HepG2 (cell line): ENCODE measurements at regions not wholly inside any gene's neighbourhood (a gene's known extent, or its start where the extent isn't known, plus 50 kb on each side); places are given as distances from the start of the nearest gene placed in this dataset.

Experiments used
- ATAC-seq: fragments of 200-7000 bp; cut with Tn5 transposase; 3 replicates; pipeline ENCODE4 v1.9.1; 2020; ENCODE audit warnings: mild to moderate bottlenecking, moderate library complexity
- BruUV-seq: library from RNA; stranded (reverse); fragments of 400-500 nt; replicated peaks from 2 replicates; lab custom pipeline; 2021; lab: Mats Ljungman, UMichigan
- CTCF ChIA-PET: fragments of 300-600 bp; formaldehyde crosslinking; extraction: SDS; loops from one replicate; lab custom pipeline; 2021; ENCODE audit warnings: low total read pairs, inconsistent platforms, low intra/inter-chr PET ratio; lab: Yijun Ruan, JAX
- POLR2A ChIA-PET: fragments of 350-600 bp; sonication (Branson Sonifier 250); formaldehyde crosslinking; loops from one replicate; lab custom pipeline; 2020; ENCODE audit warnings: antibody characterized with exemption, inconsistent platforms; lab: Yijun Ruan, JAX
- DNase-seq: peaks from one replicate; pipeline ENCODE4 v3.0.0-alpha.2; 2015; ENCODE audit warnings: low spot score
- FAIRE-seq: peaks from 3 replicates; lab custom pipeline; 2011; peaks lifted over from hg19 to GRCh38; lab: Jason Lieb, UNC
- H2AFZ ChIP-seq: one replicate; pipeline ENCODE4 v1.6.1; 2011; ENCODE audit warnings: low read length, inconsistent platforms
- H3K27ac ChIP-seq: fragments of 300-600 bp; 3 replicates; pipeline ENCODE4 v1.8.0; 2011; ENCODE audit warnings: mixed run types, mild to moderate bottlenecking, mixed read lengths, low read length, inconsistent platforms; ENCODE audit not compliant: insufficient read depth; ENCODE audit errors: extremely low read length
- H3K27me3 ChIP-seq, 2 experiments: fragments of 200-600 bp in 1 of 2; 2 replicates in 1 of 2; 3 replicates in 1 of 2; pipeline versions ENCODE4 v1.6.0 to v1.8.0; 2011; ENCODE audit warnings: low read length in 2 of 2, mild to moderate bottlenecking in 2 of 2, moderate library complexity in 2 of 2, inconsistent platforms in 1 of 2; ENCODE audit not compliant: insufficient read depth in 2 of 2, control insufficient read depth in 1 of 2
- H3K36me3 ChIP-seq, 2 experiments: fragments of 200-600 bp in 1 of 2; replicated peaks in 1 of 2; 2 replicates in 1 of 2; 3 replicates in 1 of 2; pipeline versions ENCODE4 v1.5.1 to v1.8.0; 2011; ENCODE audit warnings: low read length in 2 of 2, inconsistent platforms in 1 of 2; ENCODE audit not compliant: insufficient read depth in 2 of 2, control insufficient read depth in 1 of 2
- H3K4me1 ChIP-seq: 2 replicates; pipeline ENCODE4 v1.5.1; 2012; ENCODE audit warnings: low read length, inconsistent platforms; ENCODE audit not compliant: insufficient read depth
- H3K4me2 ChIP-seq: 2 replicates; pipeline ENCODE4 v1.6.0; 2011; ENCODE audit warnings: low read depth, low read length, inconsistent platforms
- H3K4me3 ChIP-seq, 3 experiments: fragments of 200-600 bp in 1 of 3; sonication (generic), shearing (Covaris generic) in 1 of 3; replicated peaks in 1 of 3; 2 replicates each; pipeline ENCODE4 v1.5.1; 2011 to 2016; ENCODE audit warnings: low read length in 3 of 3, inconsistent platforms in 2 of 3, low read depth in 2 of 3, mild to moderate bottlenecking in 2 of 3, control low read depth in 1 of 3, mixed read lengths in 1 of 3; ENCODE audit not compliant: insufficient read depth in 1 of 3
- H3K79me2 ChIP-seq: one replicate; pipeline ENCODE4 v1.6.1; 2011; ENCODE audit warnings: low read length, inconsistent platforms; ENCODE audit not compliant: insufficient read depth
- H3K9ac ChIP-seq: 2 replicates; pipeline ENCODE4 v1.6.0; 2011; ENCODE audit warnings: mild to moderate bottlenecking, low read depth, low read length, inconsistent platforms; ENCODE audit not compliant: insufficient read depth
- H3K9me3 ChIP-seq: 2 replicates; pipeline ENCODE4 v1.5.1; 2012; ENCODE audit warnings: mild to moderate bottlenecking, low read length
- H4K20me1 ChIP-seq: 2 replicates; pipeline ENCODE4 v1.6.0; 2011; ENCODE audit warnings: inconsistent platforms, mild to moderate bottlenecking, low read length, moderate library complexity; ENCODE audit not compliant: insufficient read depth
- BCLAF1 ChIP-seq: fragments of 450-650 bp; IDR thresholded peaks from 2 replicates; pipeline ENCODE4 v1.6.1; 2017; ENCODE audit warnings: mild to moderate bottlenecking
- ELF3 ChIP-seq: IDR thresholded peaks from 2 replicates; pipeline ENCODE4 v1.6.1; 2016; ENCODE audit warnings: missing genetic modification reagents, missing compliant biosample characterization
- FOXA1 ChIP-seq, 2 experiments: fragments of 450-650 bp in 1 of 2; sonication (generic) in 1 of 2; formaldehyde crosslinking in 1 of 2; IDR thresholded peaks; 2 replicates each; pipeline versions ENCODE4 v1.4.0 to v1.6.1; 2016 to 2020; ENCODE audit warnings: missing genetic modification reagents in 1 of 2
- HNRNPK ChIP-seq: fragments of 200-400 bp; formaldehyde crosslinking; IDR thresholded peaks from 2 replicates; pipeline ENCODE4 v1.6.1; 2018; ENCODE audit warnings: low read length, low read depth, moderate library complexity, mild to moderate bottlenecking; ENCODE audit not compliant: poor library complexity, severe bottlenecking
- MAFG ChIP-seq: sonication (generic); formaldehyde crosslinking; IDR thresholded peaks from 2 replicates; pipeline ENCODE4 v1.5.1; 2020; ENCODE audit warnings: mild to moderate bottlenecking, missing genetic modification reagents
- NR2F1 ChIP-seq, 2 experiments: fragments of 450-650 bp in 1 of 2; formaldehyde crosslinking in 1 of 2; IDR thresholded peaks; 2 replicates each; pipeline versions ENCODE4 v1.5.0 to v1.6.1; 2016 to 2020; ENCODE audit warnings: mild to moderate bottlenecking in 1 of 2, missing compliant biosample characterization in 1 of 2, missing genetic modification reagents in 1 of 2, moderate library complexity in 1 of 2
- PPARG ChIP-seq: conservative IDR thresholded peaks from 2 replicates; pipeline ENCODE4 v1.6.1; 2016; ENCODE audit warnings: missing biosample characterization, missing genetic modification reagents
- RXRA ChIP-seq: sonication (generic); formaldehyde crosslinking; IDR thresholded peaks from 2 replicates; pipeline ENCODE4 v1.5.1; 2020; ENCODE audit warnings: missing genetic modification reagents
- SIN3A ChIP-seq: IDR thresholded peaks from 2 replicates; pipeline ENCODE4 v1.6.1; 2011; ENCODE audit warnings: low read depth, mild to moderate bottlenecking, control low read depth, low read length, borderline replicate concordance
- ZFP91 ChIP-seq: sonication (generic); formaldehyde crosslinking; IDR thresholded peaks from 2 replicates; pipeline ENCODE4 v1.9.0; 2022; ENCODE audit warnings: missing genetic modification reagents, mild to moderate bottlenecking, borderline replicate concordance
- ZNF569 ChIP-seq: sonication (generic); formaldehyde crosslinking; IDR thresholded peaks from 2 replicates; pipeline ENCODE4 v1.5.0; 2020; ENCODE audit warnings: mild to moderate bottlenecking, missing genetic modification reagents, moderate library complexity, borderline replicate concordance
- WGBS: methylation state at CpG from one replicate; pipeline ENCODE4 v1.1.6; 2017; ENCODE audit warnings: low lambda C conversion rate; 5-methylcytosine and 5-hydroxymethylcytosine counted together
- in situ Hi-C: cut with HindIII; loops from 2 replicates; pipeline ENCODE4 v1.10.0; 2017; ENCODE audit warnings: low pct_unique_long_range_greater_than_20kb; ENCODE audit not compliant: extremely low pct_ligation_motif_present
- intact Hi-C: fragments of 100-400 bp; cut with micrococcal nuclease; formaldehyde crosslinking; loops from one replicate; pipeline ENCODE4 v1.10.0; 2022; ENCODE audit not compliant: unreplicated experiment

GRCh38 chr4:111761531-111761930 lies 383.7 kb upstream of the FAM241A start:
- Histone ChIP-seq H3K36me3 (no peaks in the 10 kb centered on the region), H3K27ac (no peak overlapping the region), H3K9ac (no peak overlapping the region), H3K4me2 (no peak overlapping the region), H3K9me3 (no peaks in the 10 kb centered on the region), H3K27me3 (no peaks in the 10 kb centered on the region), H4K20me1 (no peaks in the 10 kb centered on the region), H2AFZ (no peak overlapping the region), H3K4me3 (no peak overlapping the region), H3K79me2 (no peaks in the 10 kb centered on the region), H3K4me1 (no peaks in the 10 kb centered on the region)
- ChIA-PET POLR2A (no interaction called here), CTCF (no interaction called here)
- TF ChIP-seq RXRA (CRISPR knock-in tag) (no peak), ZNF569 (no peak), BCLAF1 (no peak), ZFP91 (CRISPR knock-in tag) (no peak), ELF3 (no peak), PPARG (CRISPR knock-in tag) (no peak), HNRNPK (no peak), NR2F1 (CRISPR knock-in tag; IDR thresholded peaks at IDR 0.05) (no peak), FOXA1 (IDR thresholded peaks at IDR 0.05) (no peak), FOXA1 (CRISPR knock-in tag; IDR thresholded peaks at IDR 0.05) (no peak), SIN3A (no peak), MAFG (CRISPR knock-in tag) (no peak)
- BruUV-seq = no TSS peak
- intact Hi-C loops (no loop called here), in situ Hi-C loops (no loop called here)
- no peak for DNase-seq
- no peak for ATAC-seq
- no peak for FAIRE-seq
- WGBS = 3% methylated on average over 4 of the region's 4 CpGs
